Erythroblast (primary cell): ENCODE measurements at regions not wholly inside any gene's neighbourhood (a gene's known extent, or its start where the extent isn't known, plus 50 kb on each side); places are given as distances from the start of the nearest gene placed in this dataset.

ENCODE experiments used
- GATA1 ChIP-seq: IDR thresholded peaks from 2 replicates; pipeline ENCODE4 v1.6.1; 2011; ENCODE audit warnings: low read depth, mild to moderate bottlenecking, control low read depth, low read length, moderate library complexity
- POLR2A ChIP-seq: IDR thresholded peaks from 2 replicates; pipeline ENCODE4 v1.6.1; 2011; ENCODE audit warnings: mild to moderate bottlenecking, low read length

DNA sequence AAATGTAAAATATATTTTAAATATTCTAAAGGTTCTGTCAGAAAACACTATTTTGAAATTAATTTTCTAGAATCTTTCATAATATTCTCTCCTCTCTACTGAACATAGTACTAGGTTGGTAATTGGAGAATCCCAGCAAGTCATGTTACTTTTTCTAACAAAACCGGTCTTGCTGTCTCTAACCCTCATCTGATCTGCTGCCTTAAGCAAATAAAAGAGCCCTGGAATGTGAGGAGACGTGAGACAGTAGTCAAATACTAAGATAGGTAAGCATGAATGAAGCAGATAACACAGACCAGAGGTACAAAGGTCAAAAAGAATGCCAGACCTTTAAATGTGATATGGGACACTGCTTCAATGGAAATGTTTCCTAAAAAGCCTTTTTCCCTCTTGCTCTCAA is 462.4 kb upstream of the NUPR2 start:
- no peak for TF ChIP-seq POLR2A
- TF ChIP-seq GATA1 = no peak
